ENCODE measurements at regions not wholly inside any gene's neighbourhood (a gene's known extent, or its start where the extent isn't known, plus 50 kb on each side); places are given as distances from the start of the nearest gene placed in this dataset.

- BruUV-seq (replicated peaks) = no TSS peak
These were observed 113.1 kb upstream of the ZBED5 start for GRCh38 chr11:10970926-10971325.

More at GRCh38 chr11:10970926-10971325, 113.1 kb upstream of the ZBED5 start:
- Histone ChIP-seq H3K27me3 (ENCODE audit: control insufficient read depth in 2 of 2, insufficient read depth in 2 of 2, low read length in 2 of 2) (peaks cover 6 to 9% of the 10 kb centered on the region in 2 experiments), H3K36me3 (ENCODE audit: control insufficient read depth in 2 of 2, extremely low read depth in 1 of 2, insufficient read depth in 2 of 2, low read length in 2 of 2) (no peaks in the 10 kb centered on the region), H3K79me2 (ENCODE audit: control insufficient read depth, insufficient read depth, low read length) (no peaks in the 10 kb centered on the region), H3K4me1 (ENCODE audit: control insufficient read depth, extremely low read depth, insufficient read depth, low read length) (no peaks in the 10 kb centered on the region), H3K27ac (ENCODE audit: insufficient read depth, low read depth, low read length) (no peak overlapping the region), H3K4me2 (ENCODE audit: insufficient read depth, low read length) (no peak overlapping the region), H2AFZ (ENCODE audit: low read depth, low read length) (no peak overlapping the region), H3K9ac (replicated peaks; ENCODE audit: extremely low read depth, insufficient read depth, low read length) (no peak overlapping the region), H3K9me3 (replicated peaks; ENCODE audit: control insufficient read depth, insufficient read depth, low read length) (no peaks in the 10 kb centered on the region), H3K4me3 (replicated peaks in 1 of 3; ENCODE audit: insufficient read depth in 1 of 3, low read depth in 1 of 3, low read length in 3 of 3) (no peak overlapping the region), H4K20me1 (replicated peaks; ENCODE audit: control insufficient read depth, extremely low read depth, insufficient read depth, low read length) (no peaks in the 10 kb centered on the region), H3K9me1 (replicated peaks; ENCODE audit: control insufficient read depth, extremely low read depth, insufficient read depth, low read length) (no peaks in the 10 kb centered on the region)
- dilution Hi-C loops (cut with MboI; ENCODE audit: extremely low pct_ligation_motif_present, low sequenced_read_pairs) = no loop called here
- no peak for TF ChIP-seq MAX (IDR thresholded peaks at IDR 0.05; ENCODE audit: insufficient read depth, insufficient read length)
- TF ChIP-seq JUN (IDR thresholded peaks at IDR 0.05; ENCODE audit: borderline replicate concordance, insufficient read depth, insufficient read length, low read depth) = no peak
- no peak for TF ChIP-seq POLR2AphosphoS5 (IDR thresholded peaks at IDR 0.05; ENCODE audit: insufficient read depth, low read depth, low read length)
- no peak for TF ChIP-seq CTCF (IDR thresholded peaks at IDR 0.05; ENCODE audit: extremely low read depth in 1 of 2, insufficient read depth in 1 of 2, low read depth in 1 of 2, low read length in 2 of 2)
- TF ChIP-seq MYC (IDR thresholded peaks at IDR 0.05; ENCODE audit: low read depth, low read length) = no peak
- no peak for TF ChIP-seq POLR2A (IDR thresholded peaks at IDR 0.05; ENCODE audit: low read depth, low read length)
- TF ChIP-seq FOS (IDR thresholded peaks at IDR 0.05; ENCODE audit: borderline replicate concordance, insufficient read depth, low read length) = no peak
- no peak for TF ChIP-seq EZH2 (IDR thresholded peaks at IDR 0.05; ENCODE audit: borderline replicate concordance, low read depth, low read length, severe bottlenecking)
- no peak for TF ChIP-seq GATA2 (IDR thresholded peaks at IDR 0.05; ENCODE audit: insufficient read depth, insufficient read length, low read depth, low read length)
- no peak for FAIRE-seq
- intact Hi-C loops (cut with micrococcal nuclease) = no loop called here
- ChIA-PET POLR2A (no interaction called here), CTCF (no interaction called here)
- no peak for DNase-seq (ENCODE audit: low read depth, low spot score)
